Loucy (cell line): ENCODE measurements at regions not wholly inside any gene's neighbourhood (a gene's known extent, or its start where the extent isn't known, plus 50 kb on each side); places are given as distances from the start of the nearest gene placed in this dataset.

ENCODE experiments used
- H2AFZ ChIP-seq: fragments of 200-600 bp; sonication (generic); 2 replicates; pipeline ENCODE4 v1.6.0; 2016; ENCODE audit warnings: antibody characterized with exemption, mild to moderate bottlenecking, low read length, moderate library complexity
- H3F3A ChIP-seq: fragments of 200-600 bp; 2 replicates; pipeline ENCODE4 v1.6.0; 2016; ENCODE audit warnings: antibody characterized with exemption, low read depth, mild to moderate bottlenecking
- H3K27me3 ChIP-seq: fragments of 200-600 bp; sonication (generic); 2 replicates; pipeline ENCODE4 v1.6.1; 2014; ENCODE audit warnings: low read length, mild to moderate bottlenecking; ENCODE audit not compliant: insufficient read depth, poor library complexity, severe bottlenecking
- H3K36me3 ChIP-seq: fragments of 200-600 bp; sonication (generic); 2 replicates; pipeline ENCODE4 v1.6.1; 2016; ENCODE audit warnings: low read length; ENCODE audit not compliant: insufficient read depth
- H3K4me1 ChIP-seq: fragments of 200-600 bp; sonication (generic); 2 replicates; pipeline ENCODE4 v1.5.1; 2014; ENCODE audit warnings: low read length, mild to moderate bottlenecking; ENCODE audit not compliant: insufficient read depth, poor library complexity, severe bottlenecking
- H3K4me2 ChIP-seq: fragments of 200-600 bp; sonication (generic); 2 replicates; pipeline ENCODE4 v1.6.0; 2014; ENCODE audit warnings: antibody characterized with exemption, low read length, low read depth, mild to moderate bottlenecking; ENCODE audit not compliant: poor library complexity, severe bottlenecking
- H3K4me3 ChIP-seq: fragments of 200-600 bp; sonication (generic); 2 replicates; pipeline ENCODE4 v1.5.1; 2014; ENCODE audit warnings: low read length, mild to moderate bottlenecking, mixed read lengths; ENCODE audit not compliant: poor library complexity, severe bottlenecking
- H3K79me2 ChIP-seq: fragments of 200-600 bp; sonication (generic); 2 replicates; pipeline ENCODE4 v1.6.1; 2014; ENCODE audit warnings: low read length; ENCODE audit not compliant: insufficient read depth
- H3K9ac ChIP-seq: fragments of 200-600 bp; sonication (generic); 2 replicates; pipeline ENCODE4 v1.6.0; 2014; ENCODE audit warnings: mild to moderate bottlenecking, low read depth, low read length, moderate library complexity; ENCODE audit not compliant: poor library complexity, severe bottlenecking
- H3K9me2 ChIP-seq: fragments of 200-600 bp; sonication (generic); replicated peaks from 2 replicates; pipeline ENCODE4 v1.6.1; 2016; ENCODE audit warnings: low read depth, low read length, mixed read lengths
- H3K9me3 ChIP-seq: fragments of 200-600 bp; sonication (generic); 2 replicates; pipeline ENCODE4 v1.6.1; 2014; ENCODE audit warnings: mild to moderate bottlenecking, antibody characterized with exemption, low read length, low read depth; ENCODE audit not compliant: insufficient read depth
- H4K20me1 ChIP-seq: fragments of 200-600 bp; sonication (generic); 2 replicates; pipeline ENCODE4 v1.6.0; 2014; ENCODE audit warnings: antibody characterized with exemption, low read length, mild to moderate bottlenecking; ENCODE audit not compliant: insufficient read depth, poor library complexity, severe bottlenecking
- CTCF ChIP-seq: fragments of 200-600 bp; sonication (generic); conservative IDR thresholded peaks from 2 replicates; pipeline ENCODE4 v1.5.1; 2014; ENCODE audit warnings: mild to moderate bottlenecking, antibody characterized with exemption, low read length
- EZH2phosphoT487 ChIP-seq: fragments of 200-600 bp; IDR thresholded peaks from 2 replicates; pipeline ENCODE4 v1.6.1; 2018; ENCODE audit warnings: antibody characterized with exemption, mild to moderate bottlenecking, moderate library complexity, borderline replicate concordance

DNA sequence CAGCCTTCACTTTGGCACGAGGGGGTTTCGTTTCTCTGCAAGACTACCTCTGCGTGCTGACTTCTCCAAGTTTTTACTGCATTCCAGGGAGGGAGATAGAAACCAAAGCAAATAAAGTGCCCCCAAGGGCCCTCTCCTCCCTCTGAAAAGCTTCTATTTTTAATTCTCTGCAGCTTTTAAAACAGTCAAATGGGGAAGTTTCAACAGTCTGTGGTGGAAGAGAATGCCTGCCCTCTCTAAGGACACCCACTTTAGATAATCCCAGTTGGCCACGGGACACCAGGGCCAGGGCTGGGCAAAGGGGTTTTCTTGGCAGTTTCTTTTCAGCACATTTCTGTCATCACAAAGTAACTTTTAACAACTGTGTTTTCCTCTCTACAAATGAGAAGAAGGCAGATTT, 386.7 kb upstream of the NPVF start:
- no peaks in the 10 kb centered on the region for H3K9me2 ChIP-seq
- H3K79me2 ChIP-seq = peaks cover 10% of the 10 kb centered on the region; the same call in 1 of the 2 replicates
- H3K9me3 ChIP-seq = peaks cover 13% of the 10 kb centered on the region; the same call in 1 of the 2 replicates
- H2AFZ ChIP-seq = no peak overlapping the region
- peak overlapping the region; percentile 14 for H3K9ac ChIP-seq
- H3K4me2 ChIP-seq = peak overlapping the region; percentile 29
- TF ChIP-seq CTCF (no peak), EZH2phosphoT487 (no peak)
- peaks cover 63% of the 10 kb centered on the region for H3K4me1 ChIP-seq
- no peaks in the 10 kb centered on the region for H4K20me1 ChIP-seq
- H3K4me3 ChIP-seq = no peak overlapping the region
- H3F3A ChIP-seq = 0 out of 2 replicates have a peak, but pooled peaks cover 5% of the 10 kb centered on the region
- H3K36me3 ChIP-seq = no peaks in the 10 kb centered on the region
- H3K27me3 ChIP-seq = no peaks in the 10 kb centered on the region

GRCh38 chr7:25615593-25615992, 387.3 kb upstream of the NPVF start:
- Histone ChIP-seq H4K20me1 (no peaks in the 10 kb centered on the region), H3F3A (0 out of 2 replicates have a peak, but pooled peaks cover 5% of the 10 kb centered on the region), H3K9me3 (peaks cover 13% of the 10 kb centered on the region; the same call in 1 of the 2 replicates), H3K9ac (peak overlapping the region; percentile 14), H3K27me3 (no peaks in the 10 kb centered on the region), H3K79me2 (peaks cover 10% of the 10 kb centered on the region; the same call in 1 of the 2 replicates), H3K4me1 (peaks cover 69% of the 10 kb centered on the region), H3K9me2 (no peaks in the 10 kb centered on the region), H3K36me3 (no peaks in the 10 kb centered on the region), H2AFZ (0 out of 2 replicates have a peak overlapping the region, but pooled peaks have one; percentile 8), H3K4me2 (peak overlapping the region; percentile 29), H3K4me3 (no peak overlapping the region)
- no peak for TF ChIP-seq CTCF
- TF ChIP-seq EZH2phosphoT487 = no peak

- H2AFZ ChIP-seq = no peak overlapping the region
- no peak overlapping the region for H3K4me3 ChIP-seq
- no peaks in the 10 kb centered on the region; the same call in 1 of the 2 replicates for H3K36me3 ChIP-seq
- no peaks in the 10 kb centered on the region for H4K20me1 ChIP-seq
- 0 out of 2 replicates have a peak, but pooled peaks cover 5% of the 10 kb centered on the region for H3F3A ChIP-seq
- H3K9ac ChIP-seq = no peak overlapping the region
- peak overlapping the region; percentile 7 for H3K4me2 ChIP-seq
- H3K27me3 ChIP-seq = no peaks in the 10 kb centered on the region
- H3K9me2 ChIP-seq = no peaks in the 10 kb centered on the region
- peaks cover 10% of the 10 kb centered on the region; the same call in 1 of the 2 replicates for H3K79me2 ChIP-seq
- TF ChIP-seq CTCF (no peak), EZH2phosphoT487 (no peak)
- H3K9me3 ChIP-seq = peaks cover 11% of the 10 kb centered on the region; the same call in 1 of the 2 replicates
- peaks cover 74% of the 10 kb centered on the region for H3K4me1 ChIP-seq
Measured at GRCh38 chr7:25617214-25617613, 388.9 kb upstream of the NPVF start.
